ENCODE measurements at regions not wholly inside any gene's neighbourhood (a gene's known extent, or its start where the extent isn't known, plus 50 kb on each side); places are given as distances from the start of the nearest gene placed in this dataset.

DNA sequence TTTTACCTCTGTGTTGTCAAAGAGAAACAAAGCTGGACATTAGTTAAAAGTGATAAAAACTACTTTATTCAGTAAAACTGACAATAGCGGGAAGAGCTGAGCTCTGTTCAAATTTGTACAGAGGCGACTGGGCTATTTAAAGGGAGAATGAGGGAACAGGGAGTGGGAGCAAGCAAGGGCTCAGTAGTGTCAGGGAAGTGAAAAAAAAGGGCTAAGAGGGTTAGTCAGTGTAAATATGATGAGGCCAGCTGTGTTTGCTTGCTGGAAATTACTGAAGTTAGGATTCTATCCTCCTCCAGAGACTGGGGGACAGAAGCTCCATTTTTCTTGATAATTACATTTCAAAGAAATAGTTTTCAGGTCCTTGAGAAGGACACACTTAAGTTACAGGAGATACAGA is 232.5 kb downstream of the SH2D4B start:
- Histone ChIP-seq H4K20me1 (no peaks in the 10 kb centered on the region), H3K4me2 (no peak overlapping the region)

GRCh38 chr10:80771285-80771684 is 233.6 kb downstream of the SH2D4B start:
- Histone ChIP-seq H4K20me1 (no peaks in the 10 kb centered on the region), H3K4me3 (no peak overlapping the region), H3K4me2 (no peak overlapping the region), H3K27ac (no peak overlapping the region), H3K4me1 (no peaks in the 10 kb centered on the region), H3K9me3 (no peaks in the 10 kb centered on the region), H3K36me3 (no peaks in the 10 kb centered on the region), H3K9ac (no peak overlapping the region), H3K27me3 (no peaks in the 10 kb centered on the region)
- TF ChIP-seq Cebpa-rat (IDR thresholded peaks at IDR 0.05): no peak

More for the DNA sequence above, 232.5 kb downstream of the SH2D4B start:
- H3K36me3 ChIP-seq: no peaks in the 10 kb centered on the region
- H3K4me1 ChIP-seq: no peaks in the 10 kb centered on the region
- TF ChIP-seq Cebpa-rat (IDR thresholded peaks at IDR 0.05): no peak
- no peak overlapping the region for H3K4me3 ChIP-seq
- H3K27ac ChIP-seq: no peak overlapping the region
- no peaks in the 10 kb centered on the region for H3K27me3 ChIP-seq
- H3K9ac ChIP-seq: no peak overlapping the region
- H3K9me3 ChIP-seq: no peaks in the 10 kb centered on the region

GRCh38 chr10:80771902-80772555 is 234.3 kb downstream of the SH2D4B start:
- no peaks in the 10 kb centered on the region for H3K9me3 ChIP-seq
- H3K9ac ChIP-seq: no peak overlapping the region
- no peaks in the 10 kb centered on the region for H3K4me1 ChIP-seq
- no peak overlapping the region for H3K27ac ChIP-seq
- H4K20me1 ChIP-seq: no peaks in the 10 kb centered on the region
- H3K4me3 ChIP-seq: no peak overlapping the region
- no peak overlapping the region for H3K4me2 ChIP-seq
- H3K27me3 ChIP-seq: no peaks in the 10 kb centered on the region
- no peaks in the 10 kb centered on the region for H3K36me3 ChIP-seq
- TF ChIP-seq Cebpa-rat (IDR thresholded peaks at IDR 0.05): no peak

DNA sequence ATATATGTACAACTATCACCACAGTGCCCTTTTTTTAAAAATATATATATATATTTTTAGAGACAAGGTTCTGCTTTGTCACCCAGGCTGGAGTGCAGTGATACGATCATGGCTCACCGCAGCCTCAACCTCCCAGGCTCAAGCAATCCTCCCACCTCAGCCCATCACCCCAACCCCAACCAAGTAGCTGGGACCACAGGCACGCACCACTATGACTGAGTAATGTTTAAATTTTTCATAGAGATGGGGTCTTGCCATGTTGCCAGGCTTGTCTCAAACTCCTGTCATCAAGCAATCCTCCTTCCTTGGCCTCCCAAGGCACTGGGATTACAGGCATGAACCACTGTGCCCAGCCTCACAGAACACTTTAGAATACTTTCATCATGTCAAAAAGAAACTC is 234.9 kb downstream of the SH2D4B start:
- TF ChIP-seq Cebpa-rat (IDR thresholded peaks at IDR 0.05): no peak
- Histone ChIP-seq H3K9ac (no peak overlapping the region), H3K4me1 (no peaks in the 10 kb centered on the region), H3K27ac (no peak overlapping the region), H3K4me3 (no peak overlapping the region), H3K27me3 (no peaks in the 10 kb centered on the region), H3K36me3 (no peaks in the 10 kb centered on the region), H3K4me2 (no peak overlapping the region), H3K9me3 (no peaks in the 10 kb centered on the region), H4K20me1 (no peaks in the 10 kb centered on the region)

- no peak overlapping the region for H3K27ac ChIP-seq
- no peak overlapping the region for H3K4me2 ChIP-seq
- H3K4me3 ChIP-seq: no peak overlapping the region
- H3K9ac ChIP-seq: no peak overlapping the region
- no peaks in the 10 kb centered on the region for H3K27me3 ChIP-seq
- H3K9me3 ChIP-seq: no peaks in the 10 kb centered on the region
- no peaks in the 10 kb centered on the region for H3K4me1 ChIP-seq
- H4K20me1 ChIP-seq: no peaks in the 10 kb centered on the region
- no peak for TF ChIP-seq Cebpa-rat (IDR thresholded peaks at IDR 0.05)
- H3K36me3 ChIP-seq: no peaks in the 10 kb centered on the region
These were observed 247.0 kb downstream of the SH2D4B start for GRCh38 chr10:80784695-80785094.

DNA sequence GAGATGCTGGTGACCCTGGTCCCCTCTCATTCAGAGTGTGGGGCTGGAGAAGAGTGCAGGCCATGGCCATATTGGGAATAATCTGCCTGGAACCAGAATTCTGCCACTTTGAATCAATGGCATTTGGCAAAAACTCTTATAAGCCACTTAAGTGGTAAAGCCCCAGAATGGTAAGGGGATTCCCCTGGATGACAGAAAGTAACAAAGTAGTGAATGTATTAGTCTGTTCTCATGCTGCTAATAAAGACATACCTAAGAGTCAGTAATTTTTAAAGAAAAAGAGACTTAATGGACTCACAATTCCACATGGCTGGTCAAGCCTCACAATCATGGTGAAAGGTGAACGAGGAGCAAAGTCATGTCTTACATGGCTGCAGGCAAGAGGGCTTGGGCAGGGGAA is 248.6 kb downstream of the SH2D4B start:
- Histone ChIP-seq H3K27ac (no peak overlapping the region), H3K27me3 (no peaks in the 10 kb centered on the region)

GRCh38 chr10:80787952-80788351 is 250.2 kb downstream of the SH2D4B start:
- TF ChIP-seq Cebpa-rat (IDR thresholded peaks at IDR 0.05): no peak
- no peak overlapping the region for H3K27ac ChIP-seq
- no peaks in the 10 kb centered on the region for H3K9me3 ChIP-seq
- H3K36me3 ChIP-seq: no peaks in the 10 kb centered on the region
- H3K4me2 ChIP-seq: no peak overlapping the region
- no peak overlapping the region for H3K9ac ChIP-seq
- H4K20me1 ChIP-seq: no peaks in the 10 kb centered on the region
- no peaks in the 10 kb centered on the region for H3K4me1 ChIP-seq
- no peaks in the 10 kb centered on the region for H3K27me3 ChIP-seq
- no peak overlapping the region for H3K4me3 ChIP-seq

More for the DNA sequence above, 248.6 kb downstream of the SH2D4B start:
- Histone ChIP-seq H3K4me1 (no peaks in the 10 kb centered on the region), H3K9me3 (no peaks in the 10 kb centered on the region), H3K36me3 (no peaks in the 10 kb centered on the region), H4K20me1 (no peaks in the 10 kb centered on the region), H3K9ac (no peak overlapping the region), H3K4me3 (no peak overlapping the region), H3K4me2 (no peak overlapping the region)
- no peak for TF ChIP-seq Cebpa-rat (IDR thresholded peaks at IDR 0.05)

- no peaks in the 10 kb centered on the region for H3K36me3 ChIP-seq
- TF ChIP-seq Cebpa-rat (IDR thresholded peaks at IDR 0.05): no peak
- no peaks in the 10 kb centered on the region for H4K20me1 ChIP-seq
- no peaks in the 10 kb centered on the region for H3K27me3 ChIP-seq
- H3K4me3 ChIP-seq: no peak overlapping the region
- no peaks in the 10 kb centered on the region for H3K4me1 ChIP-seq
- H3K27ac ChIP-seq: no peak overlapping the region
- H3K4me2 ChIP-seq: no peak overlapping the region
- no peak overlapping the region for H3K9ac ChIP-seq
- no peaks in the 10 kb centered on the region for H3K9me3 ChIP-seq
These were observed 257.3 kb downstream of the SH2D4B start for GRCh38 chr10:80794994-80795393.

- no peaks in the 10 kb centered on the region for H3K27me3 ChIP-seq
These were observed 267.8 kb downstream of the SH2D4B start for GRCh38 chr10:80805343-80806020.

DNA sequence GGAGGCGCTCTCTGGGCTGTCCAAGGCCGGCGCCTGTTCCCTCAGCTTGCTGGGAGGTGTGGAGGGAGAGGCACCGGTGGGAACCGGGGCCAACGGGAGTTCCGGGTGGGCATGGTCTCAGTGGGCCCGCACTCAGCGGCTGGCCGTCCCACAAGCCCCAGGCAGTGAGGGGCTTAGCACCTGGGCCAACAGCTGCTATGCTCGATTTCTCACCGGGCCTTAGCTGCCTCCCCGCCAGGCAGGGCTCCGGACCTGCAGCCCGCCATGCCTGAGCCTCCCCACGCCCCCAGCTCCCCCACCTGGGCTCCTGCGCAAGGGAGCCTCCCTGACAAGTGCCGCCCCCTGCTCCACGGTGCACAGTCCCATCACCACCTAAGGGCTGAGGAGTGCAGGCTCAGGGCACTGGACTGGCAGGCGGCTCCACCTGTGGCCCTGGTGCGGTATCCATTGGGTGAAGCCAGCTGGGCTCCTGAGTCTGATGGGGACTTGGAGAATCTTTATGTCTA is 276.5 kb downstream of the SH2D4B start:
- no peak overlapping the region for H3K27ac ChIP-seq
- H3K9me3 ChIP-seq: peaks cover 7% of the 10 kb centered on the region
- TF ChIP-seq Cebpa-rat (IDR thresholded peaks at IDR 0.05): no peak
- no peaks in the 10 kb centered on the region for H3K36me3 ChIP-seq
- no peak overlapping the region for H3K4me3 ChIP-seq
- H3K4me1 ChIP-seq: no peaks in the 10 kb centered on the region
- H3K4me2 ChIP-seq: no peak overlapping the region
- no peaks in the 10 kb centered on the region for H4K20me1 ChIP-seq
- no peaks in the 10 kb centered on the region for H3K27me3 ChIP-seq
- H3K9ac ChIP-seq: no peak overlapping the region

More at GRCh38 chr10:80805343-80806020, 267.8 kb downstream of the SH2D4B start:
- H3K4me1 ChIP-seq: no peaks in the 10 kb centered on the region
- H3K27ac ChIP-seq: no peak overlapping the region
- no peak overlapping the region for H3K9ac ChIP-seq
- no peaks in the 10 kb centered on the region for H4K20me1 ChIP-seq
- no peak for TF ChIP-seq Cebpa-rat (IDR thresholded peaks at IDR 0.05)
- no peak overlapping the region for H3K4me3 ChIP-seq
- H3K4me2 ChIP-seq: no peak overlapping the region
- H3K9me3 ChIP-seq: peaks cover 29% of the 10 kb centered on the region
- no peaks in the 10 kb centered on the region for H3K36me3 ChIP-seq
